ENCODE measurements at regions not wholly inside any gene's neighbourhood (a gene's known extent, or its start where the extent isn't known, plus 50 kb on each side); places are given as distances from the start of the nearest gene placed in this dataset.

- no peak for ATAC-seq
- TF ChIP-seq ZNF8 (CRISPR knock-in tag; IDR thresholded peaks at IDR 0.05) (no peak), ARNTL (CRISPR knock-in tag; IDR thresholded peaks at IDR 0.05; ENCODE audit: borderline replicate concordance, low read depth) (no peak), ZNF70 (CRISPR knock-in tag; IDR thresholded peaks at IDR 0.05) (no peak), TCF4 (CRISPR knock-in tag; IDR thresholded peaks at IDR 0.05; ENCODE audit: borderline replicate concordance) (no peak), CSDC2 (CRISPR knock-in tag; IDR thresholded peaks at IDR 0.05) (no peak), GLIS3 (CRISPR knock-in tag; IDR thresholded peaks at IDR 0.05) (no peak), ZFP30 (CRISPR knock-in tag; IDR thresholded peaks at IDR 0.05) (no peak), POU6F1 (CRISPR knock-in tag; IDR thresholded peaks at IDR 0.05; ENCODE audit: borderline replicate concordance, low read depth) (no peak), ESRRG (CRISPR knock-in tag; IDR thresholded peaks at IDR 0.05) (no peak), ZFP3 (CRISPR knock-in tag; IDR thresholded peaks at IDR 0.05) (no peak), ZC3H10 (CRISPR knock-in tag; IDR thresholded peaks at IDR 0.05) (no peak), ISL1 (CRISPR knock-in tag; IDR thresholded peaks at IDR 0.05) (no peak), PPARA (CRISPR knock-in tag; IDR thresholded peaks at IDR 0.05; ENCODE audit: borderline replicate concordance) (no peak)
- TF ChIP-seq, protein P1, sequence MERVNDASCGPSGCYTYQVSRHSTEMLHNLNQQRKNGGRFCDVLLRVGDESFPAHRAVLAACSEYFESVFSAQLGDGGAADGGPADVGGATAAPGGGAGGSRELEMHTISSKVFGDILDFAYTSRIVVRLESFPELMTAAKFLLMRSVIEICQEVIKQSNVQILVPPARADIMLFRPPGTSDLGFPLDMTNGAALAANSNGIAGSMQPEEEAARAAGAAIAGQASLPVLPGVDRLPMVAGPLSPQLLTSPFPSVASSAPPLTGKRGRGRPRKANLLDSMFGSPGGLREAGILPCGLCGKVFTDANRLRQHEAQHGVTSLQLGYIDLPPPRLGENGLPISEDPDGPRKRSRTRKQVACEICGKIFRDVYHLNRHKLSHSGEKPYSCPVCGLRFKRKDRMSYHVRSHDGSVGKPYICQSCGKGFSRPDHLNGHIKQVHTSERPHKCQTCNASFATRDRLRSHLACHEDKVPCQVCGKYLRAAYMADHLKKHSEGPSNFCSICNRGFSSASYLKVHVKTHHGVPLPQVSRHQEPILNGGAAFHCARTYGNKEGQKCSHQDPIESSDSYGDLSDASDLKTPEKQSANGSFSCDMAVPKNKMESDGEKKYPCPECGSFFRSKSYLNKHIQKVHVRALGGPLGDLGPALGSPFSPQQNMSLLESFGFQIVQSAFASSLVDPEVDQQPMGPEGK (CRISPR knock-in tag; IDR thresholded peaks at IDR 0.05; ENCODE audit: borderline replicate concordance): no peak
Measured at GRCh38 chr6:86848986-86849385, 88.3 kb upstream of the HTR1E start.

- TF ChIP-seq ESRRG (CRISPR knock-in tag; IDR thresholded peaks at IDR 0.05) (no peak), ZNF8 (CRISPR knock-in tag; IDR thresholded peaks at IDR 0.05) (no peak), GLIS3 (CRISPR knock-in tag; IDR thresholded peaks at IDR 0.05) (no peak), CSDC2 (CRISPR knock-in tag; IDR thresholded peaks at IDR 0.05) (no peak), ZFP30 (CRISPR knock-in tag; IDR thresholded peaks at IDR 0.05) (no peak), ISL1 (CRISPR knock-in tag; IDR thresholded peaks at IDR 0.05) (no peak), ZFP3 (CRISPR knock-in tag; IDR thresholded peaks at IDR 0.05) (no peak), TCF4 (CRISPR knock-in tag; IDR thresholded peaks at IDR 0.05; ENCODE audit: borderline replicate concordance) (no peak), CREB5 (CRISPR knock-in tag; IDR thresholded peaks at IDR 0.05; ENCODE audit: low read depth) (no peak), OSR1 (CRISPR knock-in tag; IDR thresholded peaks at IDR 0.05) (no peak)
- no peak for ATAC-seq
Measured at GRCh38 chr6:86832686-86833085, 104.6 kb upstream of the HTR1E start.

GRCh38 chr6:86825436-86825835, 111.9 kb upstream of the HTR1E start:
- ATAC-seq: no peak
- TF ChIP-seq GLIS3 (CRISPR knock-in tag; IDR thresholded peaks at IDR 0.05) (no peak), ZFP30 (CRISPR knock-in tag; IDR thresholded peaks at IDR 0.05) (no peak), ESRRG (CRISPR knock-in tag; IDR thresholded peaks at IDR 0.05) (no peak), ARNTL (CRISPR knock-in tag; IDR thresholded peaks at IDR 0.05; ENCODE audit: borderline replicate concordance, low read depth) (no peak), ZNF565 (CRISPR knock-in tag; conservative IDR thresholded peaks at IDR 0.05; ENCODE audit: low read depth) (no peak), TCF4 (CRISPR knock-in tag; IDR thresholded peaks at IDR 0.05; ENCODE audit: borderline replicate concordance) (no peak), RARB (CRISPR knock-in tag; IDR thresholded peaks at IDR 0.05) (no peak), CSDC2 (CRISPR knock-in tag; IDR thresholded peaks at IDR 0.05) (no peak), ZC3H10 (CRISPR knock-in tag; IDR thresholded peaks at IDR 0.05) (no peak), SNAI2 (CRISPR knock-in tag; IDR thresholded peaks at IDR 0.05) (no peak), TOX (CRISPR knock-in tag; IDR thresholded peaks at IDR 0.05; ENCODE audit: borderline replicate concordance) (no peak), ZNF8 (CRISPR knock-in tag; IDR thresholded peaks at IDR 0.05) (no peak), BACH2 (CRISPR knock-in tag; IDR thresholded peaks at IDR 0.05; ENCODE audit: borderline replicate concordance) (no peak), ISL1 (CRISPR knock-in tag; IDR thresholded peaks at IDR 0.05) (no peak)
- TF ChIP-seq, protein P2, sequence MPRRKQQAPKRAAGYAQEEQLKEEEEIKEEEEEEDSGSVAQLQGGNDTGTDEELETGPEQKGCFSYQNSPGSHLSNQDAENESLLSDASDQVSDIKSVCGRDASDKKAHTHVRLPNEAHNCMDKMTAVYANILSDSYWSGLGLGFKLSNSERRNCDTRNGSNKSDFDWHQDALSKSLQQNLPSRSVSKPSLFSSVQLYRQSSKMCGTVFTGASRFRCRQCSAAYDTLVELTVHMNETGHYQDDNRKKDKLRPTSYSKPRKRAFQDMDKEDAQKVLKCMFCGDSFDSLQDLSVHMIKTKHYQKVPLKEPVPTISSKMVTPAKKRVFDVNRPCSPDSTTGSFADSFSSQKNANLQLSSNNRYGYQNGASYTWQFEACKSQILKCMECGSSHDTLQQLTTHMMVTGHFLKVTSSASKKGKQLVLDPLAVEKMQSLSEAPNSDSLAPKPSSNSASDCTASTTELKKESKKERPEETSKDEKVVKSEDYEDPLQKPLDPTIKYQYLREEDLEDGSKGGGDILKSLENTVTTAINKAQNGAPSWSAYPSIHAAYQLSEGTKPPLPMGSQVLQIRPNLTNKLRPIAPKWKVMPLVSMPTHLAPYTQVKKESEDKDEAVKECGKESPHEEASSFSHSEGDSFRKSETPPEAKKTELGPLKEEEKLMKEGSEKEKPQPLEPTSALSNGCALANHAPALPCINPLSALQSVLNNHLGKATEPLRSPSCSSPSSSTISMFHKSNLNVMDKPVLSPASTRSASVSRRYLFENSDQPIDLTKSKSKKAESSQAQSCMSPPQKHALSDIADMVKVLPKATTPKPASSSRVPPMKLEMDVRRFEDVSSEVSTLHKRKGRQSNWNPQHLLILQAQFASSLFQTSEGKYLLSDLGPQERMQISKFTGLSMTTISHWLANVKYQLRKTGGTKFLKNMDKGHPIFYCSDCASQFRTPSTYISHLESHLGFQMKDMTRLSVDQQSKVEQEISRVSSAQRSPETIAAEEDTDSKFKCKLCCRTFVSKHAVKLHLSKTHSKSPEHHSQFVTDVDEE (CRISPR knock-in tag; IDR thresholded peaks at IDR 0.05): no peak
- TF ChIP-seq, protein P1 (CRISPR knock-in tag; IDR thresholded peaks at IDR 0.05; ENCODE audit: borderline replicate concordance): no peak

All from SK-N-SH treated with all-trans-retinoic acid at 6 μM for 48 hours (cell line).